HEK293T (cell line): ENCODE measurements at regions not wholly inside any gene's neighbourhood (a gene's known extent, or its start where the extent isn't known, plus 50 kb on each side); places are given as distances from the start of the nearest gene placed in this dataset.
"Not testable (repeated sequence)": the region's sequence is repeated elsewhere in the genome, so short reads cannot be mapped to it uniquely, and the experiment has no call there.

ENCODE experiments used
- CTCF ChIA-PET: fragments of 350-600 bp; formaldehyde crosslinking; extraction: SDS; loops from one replicate; lab custom pipeline; 2021; ENCODE audit warnings: antibody characterized with exemption, inconsistent platforms; lab: Yijun Ruan, JAX
- POLR2A ChIA-PET: fragments of 350-600 bp; formaldehyde crosslinking; extraction: SDS; loops from one replicate; lab custom pipeline; 2020; ENCODE audit warnings: antibody characterized with exemption, inconsistent platforms; lab: Yijun Ruan, JAX
- DNase-seq: peaks from one replicate; pipeline ENCODE4 v3.0.0; 2012; ENCODE audit warnings: mixed read lengths; ENCODE audit errors: extremely low spot score
- ARNT ChIP-seq: fragments of 450-650 bp; IDR thresholded peaks from 2 replicates; pipeline ENCODE4 v1.6.1; 2017; ENCODE audit warnings: mild to moderate bottlenecking
- BHLHE40 ChIP-seq: fragments of 450-650 bp; IDR thresholded peaks from 2 replicates; pipeline ENCODE4 v1.6.1; 2016; ENCODE audit warnings: mild to moderate bottlenecking, moderate library complexity, borderline replicate concordance
- CTBP1 ChIP-seq: fragments of 450-650 bp; IDR thresholded peaks from 2 replicates; pipeline ENCODE4 v1.6.1; 2016; ENCODE audit warnings: borderline replicate concordance
- ELF4 ChIP-seq: fragments of 450-650 bp; IDR thresholded peaks from 2 replicates; pipeline ENCODE4 v1.6.1; 2017; ENCODE audit warnings: antibody characterized with exemption
- FOXA1 ChIP-seq: fragments of 450-650 bp; IDR thresholded peaks from 2 replicates; pipeline ENCODE4 v1.6.1; 2016; ENCODE audit warnings: mild to moderate bottlenecking
- FOXK2 ChIP-seq: fragments of 450-650 bp; IDR thresholded peaks from 2 replicates; pipeline ENCODE4 v1.6.1; 2016; ENCODE audit warnings: mild to moderate bottlenecking
- FOXM1 ChIP-seq: fragments of 450-650 bp; IDR thresholded peaks from 2 replicates; pipeline ENCODE4 v1.6.1; 2017; ENCODE audit warnings: mild to moderate bottlenecking, borderline replicate concordance
- HDGF ChIP-seq: fragments of 450-650 bp; IDR thresholded peaks from 2 replicates; pipeline ENCODE4 v1.6.1; 2017; ENCODE audit warnings: antibody characterized with exemption, borderline replicate concordance
- L3MBTL2 ChIP-seq: fragments of 450-650 bp; conservative IDR thresholded peaks from 2 replicates; pipeline ENCODE4 v1.6.1; 2016; ENCODE audit warnings: mild to moderate bottlenecking
- LEF1 ChIP-seq: fragments of 450-650 bp; IDR thresholded peaks from 2 replicates; pipeline ENCODE4 v1.6.1; 2017; ENCODE audit warnings: mild to moderate bottlenecking, borderline replicate concordance
- NFRKB ChIP-seq: fragments of 450-650 bp; IDR thresholded peaks from 2 replicates; pipeline ENCODE4 v1.6.1; 2016; ENCODE audit warnings: mild to moderate bottlenecking, moderate library complexity
- PKNOX1 ChIP-seq: fragments of 450-650 bp; IDR thresholded peaks from 2 replicates; pipeline ENCODE4 v1.6.1; 2016
- SP1 ChIP-seq: fragments of 450-650 bp; IDR thresholded peaks from 2 replicates; pipeline ENCODE4 v1.6.1; 2017
- SUZ12 ChIP-seq: fragments of 450-650 bp; IDR thresholded peaks from 2 replicates; pipeline ENCODE4 v1.6.1; 2016; ENCODE audit warnings: mild to moderate bottlenecking
- TARDBP ChIP-seq: fragments of 450-650 bp; IDR thresholded peaks from 2 replicates; pipeline ENCODE4 v1.6.1; 2016
- ZNF384 ChIP-seq: fragments of 450-650 bp; IDR thresholded peaks from 2 replicates; pipeline ENCODE4 v1.6.1; 2016

GRCh38 chr3:75332794-75333193 lies 331.3 kb upstream of the FRG2C start:
- TF ChIP-seq HDGF (no peak), PKNOX1 (no peak), ELF4 (no peak), FOXM1 (no peak), CTBP1 (no peak), SP1 (no peak), NFRKB (no peak), TARDBP (no peak), LEF1 (no peak), FOXK2 (no peak), ARNT (no peak), BHLHE40 (no peak), FOXA1 (no peak)
- no peak for DNase-seq
- CTCF ChIA-PET: no interaction called here
- POLR2A ChIA-PET: no interaction called here

GRCh38 chr3:75334299-75334698 lies 329.8 kb upstream of the FRG2C start:
- POLR2A ChIA-PET: no interaction called here
- TF ChIP-seq FOXM1 (no peak), HDGF (no peak), BHLHE40 (no peak), FOXK2 (no peak), ELF4 (no peak), NFRKB (no peak)
- no peak for DNase-seq
- CTCF ChIA-PET: no interaction called here

GRCh38 chr3:75337226-75337900 lies 326.8 kb upstream of the FRG2C start:
- no peak for DNase-seq

DNA sequence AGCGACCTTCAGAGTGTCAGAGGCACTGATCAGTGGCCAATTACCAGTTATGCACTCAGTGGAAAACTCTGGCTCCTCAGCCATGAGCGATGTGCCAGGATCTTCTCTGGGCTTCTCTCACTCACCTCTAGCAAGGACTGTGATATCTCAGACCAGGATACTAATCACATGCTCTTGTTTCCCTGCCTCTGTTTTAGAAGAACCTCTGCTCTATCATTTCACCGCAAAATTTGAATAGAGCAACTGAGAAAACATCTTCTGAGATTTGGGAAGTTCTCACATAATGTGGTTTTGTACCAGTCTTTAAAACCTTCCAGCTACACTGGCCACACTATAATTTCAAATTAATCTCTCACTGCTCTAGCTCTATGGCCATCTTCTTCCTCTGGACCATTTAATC lies 325.8 kb upstream of the FRG2C start:
- CTCF ChIA-PET: interaction anchor here (0.6 kb wide), 1 partner anchor 13 kb away, joined by 3 read pairs; no protein-coding TSS in a partner anchor
- POLR2A ChIA-PET: no interaction called here
- no peak for DNase-seq
- TF ChIP-seq BHLHE40: no peak
- no peak for TF ChIP-seq FOXK2
- TF ChIP-seq CTBP1: no peak
- no peak for TF ChIP-seq ZNF384
- no peak for TF ChIP-seq L3MBTL2
- no peak for TF ChIP-seq ARNT
- no peak for TF ChIP-seq LEF1
- no peak for TF ChIP-seq NFRKB
- no peak for TF ChIP-seq FOXM1

More at GRCh38 chr3:75337226-75337900, 326.8 kb upstream of the FRG2C start:
- TF ChIP-seq FOXK2 (no peak), ZNF384 (no peak), TARDBP (no peak), NFRKB (no peak), L3MBTL2 (no peak), ARNT (no peak), CTBP1 (no peak)
- ChIA-PET CTCF (no interaction called here), POLR2A (no interaction called here)

DNA sequence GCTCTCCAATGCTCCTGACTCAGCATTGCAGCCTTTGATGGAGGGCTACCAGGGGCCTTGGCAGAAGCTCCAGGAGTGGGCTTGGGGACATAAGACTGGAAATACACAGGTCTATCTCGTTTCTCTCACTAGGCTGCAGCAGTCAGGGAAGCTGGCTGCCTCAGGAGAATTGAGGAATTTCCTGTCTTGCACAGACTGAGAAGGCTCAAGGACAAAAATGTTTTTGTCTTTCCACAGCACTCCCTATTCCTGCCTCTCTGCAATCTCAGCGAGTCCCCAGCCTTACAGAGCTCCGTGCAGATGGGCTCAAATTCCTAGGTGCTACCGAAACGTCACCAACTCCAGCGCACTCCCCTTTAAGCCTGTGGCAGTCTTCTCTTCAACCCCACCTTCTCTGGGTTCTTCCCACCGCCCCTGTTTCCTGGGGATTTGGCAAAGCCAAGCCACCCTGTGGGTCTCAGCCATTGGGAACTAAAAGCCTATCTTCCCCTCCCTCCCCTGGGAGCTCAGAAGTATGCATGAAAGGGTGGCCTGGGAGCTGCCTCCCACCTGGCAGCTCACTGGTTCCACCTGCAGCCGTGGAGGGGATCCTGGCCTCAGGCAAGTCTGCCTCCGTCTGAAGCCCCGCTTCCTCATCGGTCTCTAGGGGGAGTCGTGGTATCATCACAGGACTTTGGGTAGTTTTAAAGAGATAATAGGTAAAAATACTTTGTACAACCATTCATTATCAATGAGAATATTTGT lies 322.6 kb upstream of the FRG2C start:
- TF ChIP-seq ZNF384 (no peak), SUZ12 (no peak), FOXA1 (no peak), ARNT (no peak), SP1 (no peak), BHLHE40 (no peak), FOXK2 (no peak), L3MBTL2 (no peak), TARDBP (no peak), HDGF (no peak), NFRKB (no peak)
- no peak for DNase-seq
- ChIA-PET CTCF (no interaction called here), POLR2A (no interaction called here)

DNA sequence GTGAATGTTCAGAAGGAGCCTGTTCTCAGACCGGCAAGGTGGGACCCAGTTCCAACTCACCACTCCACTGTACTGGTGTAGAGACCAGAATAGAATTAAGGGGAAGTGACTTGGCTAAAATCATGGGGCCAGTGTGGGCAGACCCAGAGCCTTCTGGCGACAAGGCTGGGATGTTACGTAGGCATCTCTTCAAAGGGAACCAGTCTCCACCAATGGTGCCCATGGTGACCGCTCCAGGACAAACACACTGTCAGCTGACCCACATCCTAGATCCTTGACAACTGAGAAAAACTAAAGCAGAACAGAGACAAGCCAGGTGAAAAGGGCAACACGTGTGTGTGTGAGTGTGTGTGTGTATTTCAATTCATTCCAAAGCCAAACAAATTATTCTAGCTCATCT lies 321.7 kb upstream of the FRG2C start:
- CTCF ChIA-PET: no interaction called here
- POLR2A ChIA-PET: no interaction called here
- no peak for TF ChIP-seq HDGF
- TF ChIP-seq CTBP1: no peak
- no peak for TF ChIP-seq ARNT
- TF ChIP-seq SUZ12: no peak
- no peak for TF ChIP-seq NFRKB
- TF ChIP-seq ZNF384: no peak
- no peak for TF ChIP-seq FOXM1
- no peak for TF ChIP-seq PKNOX1
- no peak for DNase-seq

GRCh38 chr3:75350536-75350935 lies 313.6 kb upstream of the FRG2C start:
- CTCF ChIA-PET, POLR2A ChIA-PET, DNase-seq: not testable (repeated sequence)

GRCh38 chr3:75362086-75362784 lies 301.9 kb upstream of the FRG2C start:
- CTCF ChIA-PET, POLR2A ChIA-PET, DNase-seq: not testable (repeated sequence)

DNA sequence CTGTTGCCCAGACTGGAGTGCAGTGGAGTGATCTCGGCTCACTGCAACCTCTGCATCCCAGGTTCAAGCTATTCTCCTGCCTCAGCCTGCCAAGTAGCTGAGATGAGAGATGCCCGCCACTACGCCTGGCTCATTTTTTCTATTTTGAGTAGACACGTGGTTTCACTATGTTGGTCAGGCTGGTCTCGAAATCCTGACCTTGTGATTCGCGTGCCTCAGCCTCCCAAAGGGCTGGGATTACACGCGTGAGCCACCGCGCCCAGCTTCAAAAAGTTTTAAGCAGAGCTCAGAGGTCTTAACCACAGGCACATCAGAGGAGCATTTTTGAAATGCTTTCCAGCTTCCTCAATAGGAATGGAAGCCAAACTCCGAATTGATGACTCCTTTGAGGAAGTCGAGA lies 291.2 kb upstream of the FRG2C start:
- CTCF ChIA-PET, DNase-seq, POLR2A ChIA-PET: not testable (repeated sequence)

DNA sequence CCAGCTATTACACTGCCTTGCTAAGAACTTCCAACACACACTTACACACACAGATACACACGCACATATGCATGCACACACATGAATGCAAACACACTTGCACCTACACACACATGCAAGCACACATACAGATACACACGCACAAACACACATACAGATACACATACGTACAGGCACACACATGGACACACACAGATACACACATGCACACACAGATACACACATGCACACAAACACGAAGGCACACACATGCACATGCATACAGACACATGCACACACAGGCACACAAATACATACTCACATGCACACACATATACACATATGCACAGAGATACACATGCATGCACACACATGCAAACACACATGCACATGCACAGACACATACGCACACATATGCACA lies 284.3 kb upstream of the FRG2C start:
- CTCF ChIA-PET: not testable (repeated sequence)

More for the DNA sequence above, 284.3 kb upstream of the FRG2C start:
- DNase-seq, POLR2A ChIA-PET: not testable (repeated sequence)
